GM19463 (cell line): ENCODE measurements at regions not wholly inside any gene's neighbourhood (a gene's known extent, or its start where the extent isn't known, plus 50 kb on each side); places are given as distances from the start of the nearest gene placed in this dataset.
"Not testable (repeated sequence)": the region's sequence is repeated elsewhere in the genome, so short reads cannot be mapped to it uniquely, and the experiment has no call there.

Experiments used
- ATAC-seq: cut with Tn5 transposase; IDR thresholded peaks from one replicate; pipeline ENCODE4 v1.9.1; 2021; ENCODE audit warnings: mild to moderate bottlenecking, moderate library complexity; ENCODE audit not compliant: unreplicated experiment

DNA sequence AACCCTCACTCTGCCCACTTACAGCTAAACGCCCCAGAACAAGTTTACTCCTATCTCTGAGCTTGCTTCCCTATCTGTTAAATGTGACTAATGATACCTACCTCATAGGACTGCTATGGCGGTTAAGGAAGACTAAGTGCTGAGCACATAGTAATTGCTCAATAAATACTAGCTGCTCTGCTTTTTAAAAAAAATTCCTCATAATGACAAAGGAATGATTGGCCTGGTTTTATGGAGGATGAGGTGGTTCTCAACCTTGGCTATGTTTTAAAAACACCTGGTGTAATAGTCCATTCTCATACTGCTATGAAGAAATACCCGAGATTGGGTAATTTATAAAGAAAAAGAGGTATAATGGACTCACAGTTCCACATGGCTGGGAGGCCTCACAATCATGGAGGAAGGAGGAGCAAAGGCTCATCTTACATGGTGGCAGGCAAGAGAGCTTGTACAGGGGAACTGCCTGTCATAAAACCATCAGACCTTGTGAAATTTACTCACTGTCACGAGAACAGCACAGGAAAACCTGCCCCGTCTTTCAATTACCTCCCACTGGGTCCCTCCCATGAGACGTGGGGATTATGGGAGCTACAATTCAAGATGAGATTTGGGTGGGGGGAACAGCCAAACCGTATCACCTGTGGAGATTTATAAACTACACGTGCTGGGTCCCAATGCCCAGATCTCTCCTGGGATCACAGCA, 127.2 kb upstream of the SYT13 start:
- no peak for ATAC-seq

DNA sequence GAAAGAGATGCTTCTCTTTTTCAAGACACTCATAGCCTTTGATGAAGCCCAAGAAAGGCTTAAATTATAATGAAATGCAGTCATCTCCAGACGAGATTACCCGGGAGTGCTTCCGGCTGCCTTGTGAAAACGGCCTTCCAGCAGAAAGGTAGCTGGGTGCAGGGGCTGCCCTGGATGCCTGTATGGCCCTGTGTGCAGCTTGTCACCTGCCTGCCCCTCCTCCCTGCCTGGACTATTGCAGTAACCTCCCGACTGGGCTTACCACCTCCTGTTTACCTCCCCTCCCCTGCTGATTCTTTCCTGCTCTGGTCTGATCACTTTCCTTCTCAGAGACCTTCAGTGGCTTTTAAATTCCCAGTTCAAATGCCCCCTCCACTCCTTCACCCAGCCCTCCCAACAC, 126.4 kb upstream of the SYT13 start:
- ATAC-seq: no peak

DNA sequence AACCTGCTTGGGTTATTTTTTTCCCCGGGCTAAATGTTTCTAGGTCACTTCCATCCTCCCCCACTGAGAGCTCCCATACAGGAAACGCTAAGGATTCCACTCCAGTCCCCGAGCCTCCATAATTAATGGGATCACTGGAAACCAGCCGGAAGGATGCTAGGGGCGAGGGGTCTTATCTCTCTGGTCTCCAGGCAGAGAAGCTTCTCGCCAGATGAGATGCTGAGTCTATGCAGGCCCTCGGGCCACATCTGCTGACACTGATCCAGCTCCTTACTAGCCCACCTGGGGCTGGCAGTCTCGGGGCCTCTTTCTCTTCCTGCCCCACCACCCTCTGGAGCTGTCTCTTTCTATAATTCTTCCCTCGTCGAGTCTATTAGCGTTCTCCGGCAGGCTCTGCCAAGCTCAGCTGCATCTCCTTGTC, 125.9 kb upstream of the SYT13 start:
- no peak for ATAC-seq

DNA sequence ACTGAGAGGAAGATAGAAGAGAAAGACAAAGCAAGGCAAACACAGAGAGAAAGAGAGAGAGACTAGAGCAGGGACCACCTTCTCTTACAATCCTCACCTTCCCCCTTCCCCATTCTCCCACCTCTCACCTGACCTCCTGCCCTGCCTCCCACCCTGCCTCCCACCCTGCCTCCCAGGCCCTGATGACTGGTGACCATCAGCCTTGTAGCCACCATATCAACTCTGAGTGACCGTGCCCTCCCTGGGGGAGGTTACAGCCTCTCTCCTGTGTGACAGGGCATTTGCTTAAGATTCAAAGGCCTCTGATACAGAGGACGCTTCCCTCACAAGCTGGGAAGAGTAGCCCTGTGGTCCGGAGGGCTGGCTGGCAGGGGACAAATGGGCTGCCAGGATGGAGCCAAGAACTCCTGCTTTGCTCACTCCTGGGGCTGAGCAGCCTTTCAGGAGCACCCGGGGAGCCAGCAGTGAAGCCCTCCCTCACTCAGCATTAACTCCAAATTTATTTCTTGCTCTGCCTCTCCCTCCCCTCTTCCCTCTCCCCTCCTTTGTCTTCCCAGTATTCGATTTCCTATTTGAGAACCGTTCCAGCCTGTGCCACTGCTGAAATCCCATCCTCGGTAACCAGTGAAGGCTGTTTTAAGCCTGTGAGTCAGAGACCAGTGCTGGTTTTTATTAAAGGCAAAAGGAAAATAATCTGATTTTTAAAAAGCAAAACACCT, 125.2 kb upstream of the SYT13 start:
- no peak for ATAC-seq

DNA sequence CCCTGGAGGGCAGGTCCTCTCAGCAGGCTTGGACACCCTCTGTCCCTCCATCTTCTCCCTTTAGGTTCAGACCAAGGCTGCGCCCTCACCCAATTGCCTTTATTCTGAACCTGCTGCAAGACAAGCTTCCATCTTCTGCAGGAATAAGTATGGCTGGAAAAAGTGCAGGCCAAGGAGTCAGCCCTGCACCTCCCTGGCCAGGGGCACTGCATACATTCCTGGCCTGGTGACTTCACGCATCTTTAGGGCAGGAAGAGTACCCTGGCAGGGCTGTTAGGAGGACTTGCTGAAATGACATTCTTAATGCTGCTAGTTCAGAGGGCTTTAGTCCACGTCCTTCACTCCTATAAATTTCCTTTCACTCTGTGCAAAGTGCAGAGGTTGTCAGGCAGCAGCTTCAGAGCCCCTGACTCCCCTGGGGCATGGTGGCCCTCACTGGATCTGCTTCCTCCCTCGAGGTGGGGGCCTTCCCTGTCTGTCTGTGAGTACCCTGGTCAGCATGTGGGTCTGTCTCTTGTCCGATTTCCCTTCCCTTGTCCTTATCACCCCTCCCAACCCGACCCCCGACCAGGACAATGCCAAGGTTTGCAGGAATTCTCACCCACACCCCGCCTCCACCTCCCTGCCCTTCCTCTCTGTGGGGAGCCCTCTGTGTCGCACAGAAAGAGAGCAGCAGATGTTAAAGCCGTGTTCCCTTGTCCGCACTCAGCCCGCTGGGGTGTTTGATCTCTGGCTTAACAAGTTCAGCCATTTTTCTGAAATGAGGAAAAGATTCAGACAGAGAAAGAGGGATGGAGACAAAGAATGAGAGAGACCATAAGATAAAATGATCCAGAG, 124.5 kb upstream of the SYT13 start:
- no peak for ATAC-seq

DNA sequence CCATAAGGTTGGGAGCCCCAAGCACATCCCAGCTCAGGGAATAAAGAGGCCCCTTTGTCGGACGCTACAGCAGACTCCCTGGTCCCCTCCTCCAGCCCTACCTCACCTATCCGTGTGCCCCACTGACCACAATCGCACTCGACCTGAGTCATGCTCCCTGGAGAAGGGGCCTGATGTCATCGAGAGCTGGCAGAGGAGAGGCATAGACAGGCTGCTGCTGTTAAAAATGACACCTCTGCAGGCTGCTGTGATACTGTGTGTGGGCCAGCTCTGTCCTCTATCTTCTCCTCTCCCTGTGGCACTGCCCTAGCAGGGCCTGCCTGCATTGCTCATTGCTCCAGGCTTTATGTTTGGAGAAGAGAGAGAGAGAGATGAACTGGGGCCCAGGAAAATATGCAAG, 123.4 kb upstream of the SYT13 start:
- no peak for ATAC-seq

DNA sequence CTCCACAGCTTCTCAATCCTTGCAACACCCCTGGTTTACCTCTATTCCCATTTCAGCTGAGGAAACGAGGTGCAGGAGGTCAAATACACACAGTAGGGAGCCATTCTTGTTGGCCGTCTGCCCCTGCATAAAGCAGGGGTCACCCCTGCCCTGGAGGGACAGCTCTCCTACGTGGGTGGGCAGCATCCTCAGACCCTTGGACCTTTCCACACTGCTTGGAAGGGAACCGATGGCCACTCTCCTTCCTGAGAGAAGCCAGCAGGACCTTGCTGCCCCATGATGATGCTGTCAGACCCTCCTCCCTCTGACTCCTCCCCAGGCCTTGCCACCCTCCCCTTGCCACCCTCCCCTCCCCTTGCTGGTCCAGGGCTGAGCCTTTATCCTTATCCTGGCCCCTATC, 121.1 kb upstream of the SYT13 start:
- no peak for ATAC-seq

DNA sequence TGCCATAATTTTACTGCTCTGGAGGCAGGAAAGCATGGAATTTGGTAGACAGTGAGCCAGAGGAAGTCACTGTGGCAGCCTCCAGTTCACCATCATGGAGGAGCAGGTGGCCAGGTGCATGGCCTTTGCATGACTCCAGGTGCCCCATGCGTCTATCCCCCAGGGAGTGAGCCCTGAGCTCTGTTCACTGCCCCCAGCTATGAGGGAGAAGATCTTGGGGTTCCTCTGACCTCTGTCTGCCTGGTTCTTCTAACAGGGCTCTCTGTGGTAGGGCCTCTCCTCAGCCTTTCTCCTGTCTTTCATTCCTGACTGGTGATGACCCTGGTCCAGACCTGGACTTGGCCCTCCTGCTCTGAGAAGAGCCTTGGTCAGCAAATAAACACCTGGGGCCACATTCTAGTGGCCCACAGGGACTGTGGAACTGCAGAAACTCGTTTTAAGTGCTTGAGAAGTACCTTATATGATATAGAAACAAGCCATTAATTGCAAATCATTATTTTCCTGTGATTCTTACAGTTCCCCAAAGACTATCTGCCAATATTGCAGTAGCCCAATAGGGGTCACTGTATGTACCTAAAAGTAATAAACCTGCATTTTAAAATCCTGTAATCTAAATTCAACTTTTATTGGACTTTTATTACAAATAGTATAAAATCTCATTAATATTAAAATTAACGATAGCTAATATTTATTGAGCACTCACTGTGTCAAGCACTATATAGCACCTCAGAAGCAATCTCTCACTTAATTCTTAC, 120.0 kb upstream of the SYT13 start:
- no peak for ATAC-seq

DNA sequence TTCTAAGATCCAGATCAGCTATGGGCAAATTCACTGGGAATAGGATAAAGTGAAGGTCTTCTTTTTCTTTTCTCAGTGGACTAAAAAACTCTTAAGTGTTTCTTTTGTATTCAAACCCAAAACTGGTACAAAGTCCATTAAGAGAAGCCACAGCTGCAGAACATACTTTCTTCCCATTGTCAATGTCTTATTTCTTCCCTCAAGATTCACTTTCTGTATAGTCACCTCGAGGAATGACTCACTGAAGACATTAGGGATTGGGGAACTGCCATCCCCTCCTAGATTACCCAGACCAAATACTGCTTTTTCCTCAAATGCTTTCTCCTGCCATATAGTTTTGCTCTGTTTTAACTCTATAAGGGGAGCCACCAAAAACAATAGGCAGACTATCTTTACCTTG, 117.4 kb upstream of the SYT13 start:
- not testable (repeated sequence) for ATAC-seq

DNA sequence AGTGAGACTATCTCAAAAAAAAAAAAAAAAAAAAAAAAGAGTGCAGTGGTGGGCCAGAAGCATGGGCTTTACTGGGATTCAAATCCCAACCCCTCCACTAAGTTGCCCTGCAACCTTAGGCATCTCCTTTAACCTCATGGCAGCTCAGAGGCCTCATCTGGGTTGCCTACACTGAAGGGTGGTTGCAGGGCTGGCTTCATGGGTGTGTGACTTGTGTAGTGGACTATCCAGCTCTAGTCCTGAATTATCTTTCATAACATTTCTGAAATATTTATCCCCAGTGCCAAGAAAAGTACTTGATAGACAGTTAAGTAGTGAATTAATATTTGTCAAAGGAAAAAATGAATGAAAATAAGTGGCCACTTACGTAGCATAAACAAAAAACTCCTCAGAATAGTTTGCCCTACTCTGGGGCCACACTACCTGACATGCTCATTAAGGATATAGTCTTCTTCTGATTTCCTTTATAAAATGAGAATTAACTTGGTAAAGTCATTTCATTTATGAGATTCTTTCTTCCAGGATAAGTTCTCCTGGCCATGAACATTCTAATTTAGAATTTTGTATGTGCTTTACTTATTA, 116.0 kb upstream of the SYT13 start:
- ATAC-seq: no peak

DNA sequence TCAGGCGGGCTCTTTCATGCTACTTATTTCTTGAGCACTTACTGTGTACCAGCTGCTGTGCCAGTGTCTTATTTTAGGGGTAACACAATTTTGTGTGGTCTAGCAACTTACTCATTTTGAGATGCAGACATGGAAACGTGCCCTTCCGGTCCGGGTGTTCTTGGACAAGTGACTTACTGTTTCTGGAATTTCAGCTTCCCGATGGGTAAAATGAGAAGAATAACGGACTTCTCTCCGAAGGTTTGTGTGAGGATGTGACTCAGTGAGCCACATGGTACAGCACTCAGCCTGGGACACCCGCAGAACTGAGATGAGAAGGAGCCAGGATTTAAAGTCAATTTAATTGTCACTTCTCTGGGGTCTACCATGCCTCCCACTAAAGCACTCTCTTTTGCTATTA, 114.5 kb upstream of the SYT13 start:
- ATAC-seq: no peak

DNA sequence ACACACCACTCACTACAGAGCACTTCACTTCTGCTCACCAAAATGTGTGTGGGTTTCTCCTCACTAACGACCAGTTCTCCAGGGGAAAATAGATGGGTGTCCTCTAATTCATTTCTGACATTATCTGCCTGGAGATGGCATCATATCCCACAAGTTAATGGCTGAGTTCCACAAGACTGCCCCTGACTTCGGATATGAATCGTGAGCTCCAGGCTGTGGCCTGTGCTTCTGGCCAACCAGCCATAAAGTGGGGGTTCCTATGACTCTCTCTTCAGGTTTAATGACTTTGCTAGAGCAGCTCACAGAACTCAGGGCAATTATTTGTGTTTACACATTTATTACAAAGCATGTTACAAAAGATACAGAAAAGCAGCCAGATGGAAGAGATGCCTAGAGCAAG, 113.0 kb upstream of the SYT13 start:
- no peak for ATAC-seq

DNA sequence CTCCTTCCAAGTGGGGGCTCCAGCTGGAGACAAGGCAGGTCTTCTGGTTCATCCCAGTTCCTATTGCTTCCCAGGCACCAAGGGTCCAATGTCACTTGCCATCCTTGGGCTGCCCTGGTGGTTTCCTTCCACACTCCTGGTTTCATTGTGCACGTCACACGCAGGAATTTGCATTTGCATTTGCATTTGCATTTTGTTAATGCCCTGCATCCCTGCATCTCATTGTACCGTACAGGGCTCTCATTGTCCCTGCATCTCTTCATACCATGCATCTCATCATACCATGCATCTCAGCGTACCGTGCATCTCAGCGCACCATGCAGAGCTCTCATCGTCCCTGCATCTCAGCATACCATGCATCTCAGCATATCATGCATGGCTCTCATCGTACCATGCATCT, 112.2 kb upstream of the SYT13 start:
- ATAC-seq: no peak

DNA sequence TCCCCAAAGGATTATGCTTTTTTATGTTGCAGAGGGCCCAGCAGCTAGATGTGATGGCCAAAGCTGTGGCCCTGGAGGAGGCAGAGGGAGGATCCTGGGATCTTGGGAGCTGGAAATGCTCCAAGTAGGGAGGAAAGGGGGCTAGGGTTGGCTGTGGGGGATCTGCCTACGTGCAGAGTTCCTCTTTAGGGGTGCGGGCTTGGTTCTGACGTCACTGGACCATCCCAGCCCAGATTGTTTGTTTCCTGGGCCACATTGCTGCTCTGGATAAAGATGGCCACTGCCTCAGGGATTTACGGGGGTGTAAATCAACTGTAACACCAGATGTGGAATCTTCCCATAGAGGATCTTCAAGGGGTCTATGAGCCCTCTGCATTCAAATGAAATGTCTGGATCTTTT, 110.3 kb upstream of the SYT13 start:
- no peak for ATAC-seq

DNA sequence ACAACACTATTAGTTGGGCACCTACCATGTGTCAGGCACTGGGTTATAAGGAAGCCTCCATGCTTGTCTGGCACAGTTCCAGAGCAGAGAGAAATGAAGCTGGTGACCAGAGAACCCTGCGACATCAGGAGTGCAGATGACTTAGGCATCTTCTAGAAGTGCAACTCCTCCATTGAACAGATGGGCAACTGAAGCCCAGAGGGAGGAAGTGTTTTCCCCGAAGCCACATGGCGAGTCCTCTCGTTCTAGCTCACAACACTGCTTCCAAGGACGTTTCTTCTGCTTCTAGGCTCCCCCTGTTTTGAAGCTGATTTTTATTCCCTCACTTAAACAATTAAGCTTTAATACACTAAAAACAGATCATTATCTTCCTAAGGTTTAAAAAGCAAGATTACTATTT, 109.8 kb upstream of the SYT13 start:
- ATAC-seq: no peak

DNA sequence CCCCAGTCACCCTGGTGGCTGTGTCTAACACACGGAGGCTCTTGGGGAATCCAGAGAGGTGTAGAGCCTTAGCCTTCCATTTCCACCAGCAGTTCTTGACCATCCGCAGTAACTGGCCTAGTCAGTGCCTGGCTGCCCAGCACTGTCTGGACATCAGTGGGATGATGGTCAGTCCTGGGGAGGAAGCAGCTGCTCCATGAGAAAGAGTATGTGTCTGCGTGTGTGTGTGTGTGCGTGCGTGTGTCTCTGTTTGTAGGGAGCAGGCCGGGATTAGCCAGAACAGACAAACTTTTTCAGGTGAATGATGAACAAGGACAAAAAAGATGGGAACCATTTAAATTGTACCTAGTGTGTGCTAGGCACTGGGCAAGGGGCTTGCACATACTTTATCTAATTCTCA, 109.3 kb upstream of the SYT13 start:
- ATAC-seq: no peak

DNA sequence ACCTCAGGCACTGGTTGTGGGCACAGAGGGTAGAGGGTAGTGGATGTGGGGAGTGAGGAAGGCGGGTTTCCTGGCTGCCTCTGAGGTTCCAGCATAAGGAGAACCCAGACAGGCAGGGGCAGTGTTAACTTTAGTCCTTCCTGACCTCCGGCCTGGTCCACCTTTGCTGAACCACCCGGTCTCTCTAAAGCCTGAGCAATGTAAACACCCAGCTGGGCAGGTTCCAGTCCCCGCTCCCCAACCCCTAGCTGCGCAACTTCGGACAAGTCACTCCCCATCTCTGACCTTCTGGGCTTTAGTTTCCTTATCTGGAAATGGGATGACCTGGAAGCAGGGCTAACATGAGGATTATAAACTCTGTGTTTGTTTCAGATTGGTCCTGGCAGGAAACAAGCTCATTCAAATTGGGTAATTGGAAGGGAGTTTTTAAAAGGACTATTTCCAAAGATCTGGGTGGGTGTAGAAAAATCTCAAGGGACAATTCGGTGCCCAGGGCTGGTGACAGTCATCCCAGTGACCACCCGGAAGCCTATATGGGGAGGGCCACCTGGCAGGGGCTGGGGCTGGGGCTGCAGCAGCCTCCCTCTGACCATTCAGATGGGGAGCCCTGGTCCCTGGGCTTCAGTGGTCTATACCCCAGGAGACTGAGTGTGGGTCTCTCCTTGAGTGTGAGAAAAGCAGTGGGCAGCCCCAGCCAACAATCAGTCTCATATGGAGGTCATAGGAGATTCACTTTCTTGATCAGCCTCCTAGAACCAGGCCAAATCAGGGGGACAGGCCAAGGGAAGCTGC, 108.3 kb upstream of the SYT13 start:
- ATAC-seq: no peak

DNA sequence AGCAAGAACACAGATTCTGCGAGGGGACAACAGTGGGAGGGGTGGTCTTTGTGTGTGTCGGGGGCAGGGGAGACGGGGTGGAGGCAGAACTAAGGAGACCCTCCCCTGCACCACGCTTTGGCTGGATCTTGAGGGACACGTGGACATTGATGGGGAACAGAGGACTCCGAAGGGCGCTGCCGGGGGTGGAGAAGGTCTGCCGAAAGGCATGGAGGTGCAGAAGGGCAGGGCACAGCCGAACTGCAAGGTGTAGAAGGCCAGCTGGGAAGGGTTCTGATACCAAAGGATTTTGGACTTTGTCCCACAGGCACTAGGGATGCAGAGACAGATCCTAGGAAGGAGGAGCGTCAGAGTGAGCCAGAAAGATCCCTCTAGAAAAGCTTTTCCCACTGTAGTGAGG, 107.7 kb upstream of the SYT13 start:
- ATAC-seq: no peak

DNA sequence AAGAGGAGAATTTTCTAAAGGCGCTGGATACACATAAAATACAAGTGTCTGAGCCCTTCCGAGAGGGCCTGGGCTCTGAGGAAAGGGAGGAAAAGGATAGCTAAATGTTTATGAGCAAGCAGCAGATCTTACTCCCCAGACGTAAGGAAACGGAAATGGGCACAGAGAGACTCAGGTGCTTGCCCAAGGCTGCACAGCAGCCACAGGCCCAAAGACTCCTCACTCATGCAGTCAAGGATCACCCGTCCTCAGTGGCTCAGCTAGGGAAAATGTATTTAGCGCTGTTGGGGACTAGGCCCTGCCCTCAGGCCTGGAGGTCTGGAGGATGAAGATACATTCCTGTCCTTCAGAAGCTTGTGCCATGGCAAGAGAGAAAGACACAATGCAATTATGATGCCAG, 107.2 kb upstream of the SYT13 start:
- no peak for ATAC-seq

DNA sequence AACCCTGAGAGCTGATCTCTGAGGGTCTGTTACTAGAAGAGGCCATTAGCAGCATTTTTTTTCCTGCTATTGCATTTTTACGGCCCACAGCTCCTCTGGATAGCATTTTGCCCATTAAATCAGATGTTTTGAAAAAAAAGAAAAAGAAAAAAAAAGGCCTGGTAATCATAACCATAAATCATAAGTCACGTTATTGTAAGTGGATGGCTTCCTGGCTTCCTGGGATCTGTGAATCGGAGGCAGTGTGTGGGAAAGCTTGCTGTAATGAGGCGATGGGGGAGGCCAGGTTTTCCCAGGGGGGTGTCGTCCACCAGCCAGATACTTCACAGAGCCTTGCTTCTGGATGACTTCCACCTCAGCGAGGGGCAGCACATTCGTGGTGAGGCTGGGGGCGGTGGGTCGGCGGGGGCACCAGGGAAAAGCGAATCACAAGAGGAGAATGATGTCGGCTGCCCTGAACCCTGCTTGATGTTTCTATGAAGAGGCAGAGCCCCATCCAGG, 106.5 kb upstream of the SYT13 start:
- no peak for ATAC-seq
